Esophagus (tissue), 2 donors: ENCODE measurements at regions not wholly inside any gene's neighbourhood (a gene's known extent, or its start where the extent isn't known, plus 50 kb on each side); places are given as distances from the start of the nearest gene placed in this dataset.

Experiments
- H3K27ac ChIP-seq, 2 donors: one replicate each; pipeline ENCODE4 v1.5.1; 2013; ENCODE audit warnings: low read depth in 2 of 2, mild to moderate bottlenecking in 2 of 2, inconsistent platforms in 1 of 2, low read length in 1 of 2, moderate library complexity in 1 of 2
- H3K27me3 ChIP-seq, 2 donors: one replicate each; pipeline ENCODE4 v1.6.1; 2013; ENCODE audit warnings: low read length in 2 of 2, control low read depth in 1 of 2, mild to moderate bottlenecking in 1 of 2; ENCODE audit not compliant: insufficient read depth in 2 of 2, control insufficient read depth in 1 of 2
- H3K36me3 ChIP-seq, 2 donors: one replicate each; pipeline ENCODE4 v1.6.1; 2013; ENCODE audit warnings: low read length in 1 of 2; ENCODE audit not compliant: control insufficient read depth in 2 of 2, insufficient read depth in 2 of 2
- H3K4me1 ChIP-seq, 2 donors: one replicate each; pipeline ENCODE4 v1.6.1; 2013; ENCODE audit warnings: low read length in 1 of 2; ENCODE audit not compliant: control insufficient read depth in 2 of 2, insufficient read depth in 2 of 2
- H3K4me3 ChIP-seq, 2 donors: one replicate each; pipeline ENCODE4 v1.5.1; 2013; ENCODE audit warnings: low read length in 2 of 2, mild to moderate bottlenecking in 2 of 2, low read depth in 1 of 2, moderate library complexity in 1 of 2
- H3K9me3 ChIP-seq, 2 donors: one replicate each; pipeline ENCODE4 v1.6.1; 2013; ENCODE audit warnings: mild to moderate bottlenecking in 2 of 2, low read depth in 1 of 2, low read length in 1 of 2, moderate library complexity in 1 of 2; ENCODE audit not compliant: control insufficient read depth in 2 of 2, insufficient read depth in 1 of 2
- WGBS, 2 donors: extraction: QIAGEN DNeasy Blood & Tissue Kit; methylation state at CpG; one replicate each; pipeline ENCODE4 v1.1.7; 2013; 5-methylcytosine and 5-hydroxymethylcytosine counted together
- donor health status: healthy with polysubstance abuse.
- donor health status: Bipolar disorder and iron deficiency.

DNA sequence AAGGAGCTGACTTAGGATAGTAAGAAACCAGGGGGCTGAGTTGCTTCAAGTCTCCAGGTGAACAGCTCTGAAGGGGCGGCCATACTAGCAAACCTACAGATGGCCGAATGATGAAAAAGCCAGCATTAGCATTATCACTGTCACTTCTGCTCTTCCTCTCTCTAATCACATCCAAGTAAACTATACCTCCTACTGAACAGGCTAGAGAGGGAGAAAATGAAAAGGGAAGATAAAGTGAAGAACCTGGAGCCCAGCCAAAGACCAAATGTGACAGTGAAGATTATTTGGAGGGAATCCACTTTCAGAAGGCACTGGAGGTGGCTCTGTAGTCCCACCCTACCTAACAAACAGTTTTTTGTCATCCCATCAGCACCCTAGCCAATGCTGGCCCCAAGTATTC is 50.4 kb upstream of the PRPS1 start:
- Histone ChIP-seq H3K27ac (no peak overlapping the region), H3K36me3 (no peaks in the 10 kb centered on the region), H3K4me3 (no peak overlapping the region), H3K27me3 (no peaks in the 10 kb centered on the region), H3K4me1 (no peaks in the 10 kb centered on the region), H3K9me3 (no peaks in the 10 kb centered on the region)
- 93 to 95% methylated on average over 2 of the region's 2 CpGs for WGBS, 2 donors
